ENCODE measurements at regions not wholly inside any gene's neighbourhood (a gene's known extent, or its start where the extent isn't known, plus 50 kb on each side); places are given as distances from the start of the nearest gene placed in this dataset.

- DNase-seq (ENCODE audit: low spot score): no peak
Observed at GRCh38 chr5:8327016-8327415, 458.1 kb downstream of the MTRR start.

- no peak for DNase-seq (ENCODE audit: low spot score)
Observed at GRCh38 chr5:8329773-8330172, 460.8 kb downstream of the MTRR start.

GRCh38 chr5:8332666-8333445 is 463.9 kb downstream of the MTRR start:
- no peak for DNase-seq (ENCODE audit: low spot score)

- DNase-seq (ENCODE audit: low spot score): no peak
Observed at GRCh38 chr5:8333485-8333884, 464.5 kb downstream of the MTRR start.

- DNase-seq (ENCODE audit: low spot score): no peak
Observed at GRCh38 chr5:8333977-8334376, 465.0 kb downstream of the MTRR start.

GRCh38 chr5:8340261-8340660 is 471.3 kb downstream of the MTRR start:
- DNase-seq (ENCODE audit: low spot score): no peak

- DNase-seq (ENCODE audit: low spot score): no peak
Observed at GRCh38 chr5:8340739-8341344, 471.9 kb downstream of the MTRR start.

- no peak for DNase-seq (ENCODE audit: low spot score)
Observed at GRCh38 chr5:8341406-8341805, 472.5 kb downstream of the MTRR start.

GRCh38 chr5:8347984-8348383 is 479.0 kb downstream of the MTRR start:
- no peak for DNase-seq (ENCODE audit: low spot score)

GRCh38 chr5:8349855-8350254 is 480.9 kb downstream of the MTRR start:
- DNase-seq (ENCODE audit: low spot score): no peak

GRCh38 chr5:8350644-8351339 is 481.8 kb downstream of the MTRR start:
- DNase-seq (ENCODE audit: low spot score): no peak

GRCh38 chr5:8355981-8356380 is 487.0 kb downstream of the MTRR start:
- no peak for DNase-seq (ENCODE audit: low spot score)

GRCh38 chr5:8360012-8360411 is 491.1 kb downstream of the MTRR start:
- DNase-seq (ENCODE audit: low spot score): no peak

- no peak for DNase-seq (ENCODE audit: low spot score)
Observed at GRCh38 chr5:8362495-8362894, 493.5 kb downstream of the MTRR start.

GRCh38 chr5:8363138-8363537 is 494.2 kb downstream of the MTRR start:
- no peak for DNase-seq (ENCODE audit: low spot score)

- DNase-seq (ENCODE audit: low spot score): no peak
Observed at GRCh38 chr5:8366266-8366665, 497.3 kb downstream of the MTRR start.

GRCh38 chr5:8376478-8376877 is 507.5 kb downstream of the MTRR start:
- no peak for DNase-seq (ENCODE audit: low spot score)

GRCh38 chr5:8381972-8382371 is 513.0 kb downstream of the MTRR start:
- no peak for DNase-seq (ENCODE audit: low spot score)

- no peak for DNase-seq (ENCODE audit: low spot score)
Observed at GRCh38 chr5:8382456-8382855, 513.5 kb downstream of the MTRR start.

GRCh38 chr5:8383616-8384015 is 514.7 kb downstream of the MTRR start:
- DNase-seq (ENCODE audit: low spot score): no peak

GRCh38 chr5:8386719-8387288 is 517.9 kb downstream of the MTRR start:
- no peak for DNase-seq (ENCODE audit: low spot score)

GRCh38 chr5:8391911-8392310 is 523.0 kb downstream of the MTRR start:
- no peak for DNase-seq (ENCODE audit: low spot score)

- no peak for DNase-seq (ENCODE audit: low spot score)
Observed at GRCh38 chr5:8393240-8393639, 524.3 kb downstream of the MTRR start.

Data from kidney capillary endothelial cell (primary cell).